ENCODE measurements at regions not wholly inside any gene's neighbourhood (a gene's known extent, or its start where the extent isn't known, plus 50 kb on each side); places are given as distances from the start of the nearest gene placed in this dataset.
A peak's percentile ranks its signal among the peaks of the same experiment; 100 is the strongest.

DNA sequence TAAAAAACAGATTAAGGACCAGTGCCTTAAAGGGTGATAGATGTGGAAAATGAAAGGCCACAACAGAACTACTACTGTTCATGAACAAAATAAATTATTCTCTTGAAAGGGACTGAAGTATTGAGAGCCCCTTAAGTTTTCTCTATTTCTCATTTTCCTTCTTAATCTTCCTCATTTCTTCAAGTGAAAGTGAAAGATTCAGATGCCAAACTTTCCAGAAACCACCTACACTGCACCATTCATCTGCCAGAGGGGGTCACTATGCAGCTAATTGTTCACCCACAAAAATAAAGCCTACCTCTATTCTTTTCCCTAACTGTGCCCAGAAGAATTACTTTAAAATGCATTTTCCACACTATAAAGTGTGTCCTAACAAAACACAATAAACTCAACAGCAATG lies 140.1 kb downstream of the NR4A2 start:
- no peak overlapping the region for H2BK15ac ChIP-seq (ENCODE audit: low read length)
- no peak overlapping the region for H2BK20ac ChIP-seq (ENCODE audit: low read length)
- H4K91ac ChIP-seq (replicated peaks; ENCODE audit: insufficient read length, low read length) = no peak overlapping the region
- no peak overlapping the region for H3K27ac ChIP-seq (ENCODE audit: low read depth, low read length)
- no peaks in the 10 kb centered on the region for H3K23me2 ChIP-seq (ENCODE audit: low read depth, low read length)
- H4K5ac ChIP-seq (ENCODE audit: insufficient read length, low read depth, low read length) = no peak overlapping the region
- no peak overlapping the region for H2AFZ ChIP-seq (ENCODE audit: low read length)
- no peak overlapping the region for H3K23ac ChIP-seq (ENCODE audit: insufficient read length)
- no peaks in the 10 kb centered on the region for H3K79me2 ChIP-seq (ENCODE audit: control insufficient read depth in 1 of 2, insufficient read depth in 2 of 2, low read length in 2 of 2)
- no peak for DNase-seq (ENCODE audit: low read depth in 1 of 2, low spot score in 2 of 2)
- H3K18ac ChIP-seq (ENCODE audit: extremely low read depth, low read length) = no peak overlapping the region
- no peak overlapping the region for H3K4me3 ChIP-seq (ENCODE audit: extremely low read depth in 1 of 4, insufficient read depth in 2 of 4, low read depth in 3 of 4, low read length in 4 of 4)
- H3K4me1 ChIP-seq (replicated peaks in 1 of 4; ENCODE audit: control insufficient read depth in 3 of 4, insufficient read depth in 4 of 4, low read length in 3 of 4) = no peaks in the 10 kb centered on the region
- FAIRE-seq = no peak
- H2AK5ac ChIP-seq (ENCODE audit: low read depth, low read length) = no peak overlapping the region
- no peaks in the 10 kb centered on the region for H3K9me3 ChIP-seq (ENCODE audit: insufficient read depth in 2 of 2, low read depth in 1 of 2, low read length in 1 of 2)
- CTCF ChIA-PET (ENCODE audit: partially characterized antibody) = interaction anchor here (1.1 to 1.9 kb wide), 5 partner anchors 19 to 395 kb away, joined by 3 to 5 read pairs (median 4); no protein-coding TSS in a partner anchor
- H2BK12ac ChIP-seq (ENCODE audit: low read depth, low read length) = no peak overlapping the region
- H4K8ac ChIP-seq (ENCODE audit: extremely low read depth, insufficient read depth, low read length) = no peak overlapping the region
- no peak overlapping the region for H2BK120ac ChIP-seq (replicated peaks; ENCODE audit: low read depth, low read length)
- no peak overlapping the region for H3K56ac ChIP-seq (replicated peaks; ENCODE audit: insufficient read length, low read depth, low read length)
- no peaks in the 10 kb centered on the region for H3K36me3 ChIP-seq (ENCODE audit: control insufficient read depth in 2 of 4, insufficient read depth in 4 of 4, low read length in 3 of 4)
- no peak overlapping the region for H3K4me2 ChIP-seq (ENCODE audit: insufficient read depth in 1 of 2, low read depth in 2 of 2, low read length in 2 of 2)
- H3K27me3 ChIP-seq (replicated peaks in 1 of 4; ENCODE audit: control insufficient read depth in 3 of 4, extremely low read depth in 1 of 4, insufficient read depth in 3 of 4, low read length in 3 of 4) = no peaks in the 10 kb centered on the region
- no peak overlapping the region for H3K9ac ChIP-seq (replicated peaks in 1 of 4; ENCODE audit: extremely low read depth in 1 of 4, low read depth in 3 of 4, low read length in 3 of 4)
- no peaks in the 10 kb centered on the region for H3K79me1 ChIP-seq (ENCODE audit: low read depth, low read length)
- no peak overlapping the region for H2BK5ac ChIP-seq (ENCODE audit: low read depth, low read length)
- H3K14ac ChIP-seq (ENCODE audit: insufficient read length) = no peak overlapping the region
- peaks cover 0 to 1% of the 10 kb centered on the region in 2 experiments for H4K20me1 ChIP-seq (replicated peaks in 1 of 2; ENCODE audit: control insufficient read depth in 1 of 2, insufficient read depth in 2 of 2, low read length in 2 of 2)
- no peak overlapping the region for H3K4ac ChIP-seq (replicated peaks; ENCODE audit: insufficient read length, low read depth, low read length)
- POLR2A ChIA-PET (ENCODE audit: partially characterized antibody) = no interaction called here
- no peak for TF ChIP-seq SP4 (IDR thresholded peaks at IDR 0.05; ENCODE audit: low read length)
- TF ChIP-seq KDM5A (IDR thresholded peaks at IDR 0.05; ENCODE audit: low read length) = no peak
- TF ChIP-seq RAD21 (IDR thresholded peaks at IDR 0.05 in 1 of 2, conservative IDR thresholded peaks at IDR 0.05 in 1 of 2; ENCODE audit: low read depth in 2 of 2, low read length in 2 of 2) = peak; percentile 49 to 52
- no peak for TF ChIP-seq EP300 (IDR thresholded peaks at IDR 0.05; ENCODE audit: borderline replicate concordance in 1 of 2, low read depth in 2 of 2, low read length in 2 of 2)
- TF ChIP-seq POU5F1 (IDR thresholded peaks at IDR 0.05; ENCODE audit: low read depth, low read length) = no peak
- TF ChIP-seq, protein P1, sequence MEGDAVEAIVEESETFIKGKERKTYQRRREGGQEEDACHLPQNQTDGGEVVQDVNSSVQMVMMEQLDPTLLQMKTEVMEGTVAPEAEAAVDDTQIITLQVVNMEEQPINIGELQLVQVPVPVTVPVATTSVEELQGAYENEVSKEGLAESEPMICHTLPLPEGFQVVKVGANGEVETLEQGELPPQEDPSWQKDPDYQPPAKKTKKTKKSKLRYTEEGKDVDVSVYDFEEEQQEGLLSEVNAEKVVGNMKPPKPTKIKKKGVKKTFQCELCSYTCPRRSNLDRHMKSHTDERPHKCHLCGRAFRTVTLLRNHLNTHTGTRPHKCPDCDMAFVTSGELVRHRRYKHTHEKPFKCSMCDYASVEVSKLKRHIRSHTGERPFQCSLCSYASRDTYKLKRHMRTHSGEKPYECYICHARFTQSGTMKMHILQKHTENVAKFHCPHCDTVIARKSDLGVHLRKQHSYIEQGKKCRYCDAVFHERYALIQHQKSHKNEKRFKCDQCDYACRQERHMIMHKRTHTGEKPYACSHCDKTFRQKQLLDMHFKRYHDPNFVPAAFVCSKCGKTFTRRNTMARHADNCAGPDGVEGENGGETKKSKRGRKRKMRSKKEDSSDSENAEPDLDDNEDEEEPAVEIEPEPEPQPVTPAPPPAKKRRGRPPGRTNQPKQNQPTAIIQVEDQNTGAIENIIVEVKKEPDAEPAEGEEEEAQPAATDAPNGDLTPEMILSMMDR (IDR thresholded peaks at IDR 0.05; ENCODE audit: control extremely low read depth in 1 of 3, insufficient read depth in 1 of 3, low read depth in 1 of 3, low read length in 3 of 3) = peak in 2 of 3 experiments; percentile 29 to 31; a peak in 2 of 4 replicates
- no peak for TF ChIP-seq SP2 (IDR thresholded peaks at IDR 0.05; ENCODE audit: low read length)
- no peak for TF ChIP-seq BRCA1 (IDR thresholded peaks at IDR 0.05; ENCODE audit: low read depth, low read length)
- TF ChIP-seq, protein P2, sequence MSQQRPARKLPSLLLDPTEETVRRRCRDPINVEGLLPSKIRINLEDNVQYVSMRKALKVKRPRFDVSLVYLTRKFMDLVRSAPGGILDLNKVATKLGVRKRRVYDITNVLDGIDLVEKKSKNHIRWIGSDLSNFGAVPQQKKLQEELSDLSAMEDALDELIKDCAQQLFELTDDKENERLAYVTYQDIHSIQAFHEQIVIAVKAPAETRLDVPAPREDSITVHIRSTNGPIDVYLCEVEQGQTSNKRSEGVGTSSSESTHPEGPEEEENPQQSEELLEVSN (IDR thresholded peaks at IDR 0.05) = no peak
- TF ChIP-seq CBX5 (IDR thresholded peaks at IDR 0.05; ENCODE audit: low read depth, low read length) = no peak
- TF ChIP-seq FOSL1 (IDR thresholded peaks at IDR 0.05; ENCODE audit: insufficient read depth, low read depth, low read length) = no peak
- TF ChIP-seq GABPA (IDR thresholded peaks at IDR 0.05; ENCODE audit: borderline replicate concordance, insufficient read depth, low read length) = no peak

All from H1 (cell line).